Natural killer cell (primary cell): ENCODE measurements at regions not wholly inside any gene's neighbourhood (a gene's known extent, or its start where the extent isn't known, plus 50 kb on each side); places are given as distances from the start of the nearest gene placed in this dataset.
"Not testable (repeated sequence)": the region's sequence is repeated elsewhere in the genome, so short reads cannot be mapped to it uniquely, and the experiment has no call there.

Source experiments
- ATAC-seq, 3 donors: fragments of 150-1000 bp in 2 of 3; fragments of 200-7000 bp in 1 of 3; cut with Tn5 transposase; 1 replicate in 1 of 3; 2 replicates in 2 of 3; pipeline ENCODE4 v1.10.0; 2021; ENCODE audit warnings: mild to moderate bottlenecking in 2 of 3, moderate library complexity in 2 of 3
- DNase-seq, 2 donors: peaks; one replicate each; pipeline versions ENCODE4 v3.0.0 to v3.0.0-alpha.2; 2013 to 2021; ENCODE audit warnings: mixed read lengths in 1 of 2
- H3K27ac ChIP-seq: one replicate; pipeline ENCODE4 v1.5.1; 2013; ENCODE audit warnings: mild to moderate bottlenecking, low read length
- H3K27me3 ChIP-seq: one replicate; pipeline ENCODE4 v1.6.1; 2013; ENCODE audit warnings: low read length; ENCODE audit not compliant: control insufficient read depth, insufficient read depth
- H3K36me3 ChIP-seq: one replicate; pipeline ENCODE4 v1.6.1; 2013; ENCODE audit warnings: low read length; ENCODE audit not compliant: control insufficient read depth, insufficient read depth
- H3K4me1 ChIP-seq: one replicate; pipeline ENCODE4 v1.6.1; 2013; ENCODE audit warnings: low read length; ENCODE audit not compliant: control insufficient read depth, insufficient read depth
- H3K4me3 ChIP-seq: one replicate; pipeline ENCODE4 v1.5.1; 2013; ENCODE audit warnings: low read length
- H3K9me3 ChIP-seq: one replicate; pipeline ENCODE4 v1.6.1; 2013; ENCODE audit warnings: low read length; ENCODE audit not compliant: control insufficient read depth, insufficient read depth
- H3K27ac Mint-ChIP-seq, 2 donors: one replicate each; pipeline ENCODE4 v1.8.0; 2022; ENCODE audit warnings: mild to moderate bottlenecking in 2 of 2, mixed read lengths in 2 of 2, moderate library complexity in 1 of 2
- H3K27me3 Mint-ChIP-seq, 2 donors: one replicate each; pipeline ENCODE4 v1.8.0; 2022; ENCODE audit warnings: low read depth in 2 of 2, mixed read lengths in 2 of 2
- H3K36me3 Mint-ChIP-seq: one replicate; pipeline ENCODE4 v1.8.0; 2022; ENCODE audit warnings: mixed read lengths
- H3K4me1 Mint-ChIP-seq, 2 donors: one replicate each; pipeline ENCODE4 v1.8.0; 2022; ENCODE audit warnings: mixed read lengths in 2 of 2
- H3K4me3 Mint-ChIP-seq: one replicate; pipeline ENCODE4 v1.8.0; 2022; ENCODE audit warnings: mild to moderate bottlenecking, moderate library complexity, mixed read lengths
- H3K9me3 Mint-ChIP-seq, 2 donors: one replicate each; pipeline ENCODE4 v1.8.0; 2022; ENCODE audit warnings: mixed read lengths in 2 of 2
- WGBS: methylation state at CpG from one replicate; pipeline ENCODE4 v1.1.7; 2013; ENCODE audit warnings: missing lambda C conversion rate; ENCODE audit not compliant: insufficient coverage; 5-methylcytosine and 5-hydroxymethylcytosine counted together
- intact Hi-C: fragments of 100-400 bp; cut with micrococcal nuclease; formaldehyde crosslinking; loops from one replicate; pipeline ENCODE4 v1.14.2; 2022
- TF ChIP-seq, protein P1 (sequence below): fragments of 200-600 bp; IDR thresholded peaks from one replicate; pipeline ENCODE4 v1.8.0; 2022; ENCODE audit warnings: antibody characterized with exemption

DNA sequence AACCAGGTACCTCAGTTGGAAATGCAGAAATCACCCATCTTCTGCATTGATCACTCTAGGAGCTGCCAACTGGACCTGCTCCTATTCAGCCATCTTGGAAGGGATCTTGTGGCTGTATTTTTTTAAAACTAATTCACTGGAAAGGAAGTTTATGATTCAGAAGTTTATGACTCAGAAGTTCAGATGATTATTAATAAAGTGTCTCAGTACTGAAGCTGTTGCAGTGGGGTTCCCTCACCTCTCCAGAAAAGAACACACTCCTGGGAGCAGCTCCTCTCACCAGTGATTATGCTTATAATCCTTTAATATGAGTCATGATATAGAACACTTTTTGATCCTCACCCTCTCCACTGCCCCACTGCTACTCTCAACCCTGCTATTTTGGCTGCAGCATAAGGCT is 291.2 kb upstream of the HS3ST5 start:
- intact Hi-C loops, result no loop called here
- Histone ChIP-seq H3K4me3 (no peak overlapping the region), H3K27me3 (no peaks in the 10 kb centered on the region), H3K36me3 (no peaks in the 10 kb centered on the region), H3K9me3 (peaks cover 10% of the 10 kb centered on the region), H3K4me1 (no peaks in the 10 kb centered on the region), H3K27ac (no peak overlapping the region)
- no peak for DNase-seq
- no peaks in the 10 kb centered on the region for H3K27me3 Mint-ChIP-seq
- peaks cover 16 to 24% of the 10 kb centered on the region in 2 donors for H3K9me3 Mint-ChIP-seq
- H3K36me3 Mint-ChIP-seq, result peaks cover 11% of the 10 kb centered on the region
- no peaks in the 10 kb centered on the region for H3K4me1 Mint-ChIP-seq
- TF ChIP-seq, protein P1, sequence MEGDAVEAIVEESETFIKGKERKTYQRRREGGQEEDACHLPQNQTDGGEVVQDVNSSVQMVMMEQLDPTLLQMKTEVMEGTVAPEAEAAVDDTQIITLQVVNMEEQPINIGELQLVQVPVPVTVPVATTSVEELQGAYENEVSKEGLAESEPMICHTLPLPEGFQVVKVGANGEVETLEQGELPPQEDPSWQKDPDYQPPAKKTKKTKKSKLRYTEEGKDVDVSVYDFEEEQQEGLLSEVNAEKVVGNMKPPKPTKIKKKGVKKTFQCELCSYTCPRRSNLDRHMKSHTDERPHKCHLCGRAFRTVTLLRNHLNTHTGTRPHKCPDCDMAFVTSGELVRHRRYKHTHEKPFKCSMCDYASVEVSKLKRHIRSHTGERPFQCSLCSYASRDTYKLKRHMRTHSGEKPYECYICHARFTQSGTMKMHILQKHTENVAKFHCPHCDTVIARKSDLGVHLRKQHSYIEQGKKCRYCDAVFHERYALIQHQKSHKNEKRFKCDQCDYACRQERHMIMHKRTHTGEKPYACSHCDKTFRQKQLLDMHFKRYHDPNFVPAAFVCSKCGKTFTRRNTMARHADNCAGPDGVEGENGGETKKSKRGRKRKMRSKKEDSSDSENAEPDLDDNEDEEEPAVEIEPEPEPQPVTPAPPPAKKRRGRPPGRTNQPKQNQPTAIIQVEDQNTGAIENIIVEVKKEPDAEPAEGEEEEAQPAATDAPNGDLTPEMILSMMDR, result no peak
- no peak for ATAC-seq
- H3K4me3 Mint-ChIP-seq, result no peak overlapping the region
- H3K27ac Mint-ChIP-seq, result no peak overlapping the region

DNA sequence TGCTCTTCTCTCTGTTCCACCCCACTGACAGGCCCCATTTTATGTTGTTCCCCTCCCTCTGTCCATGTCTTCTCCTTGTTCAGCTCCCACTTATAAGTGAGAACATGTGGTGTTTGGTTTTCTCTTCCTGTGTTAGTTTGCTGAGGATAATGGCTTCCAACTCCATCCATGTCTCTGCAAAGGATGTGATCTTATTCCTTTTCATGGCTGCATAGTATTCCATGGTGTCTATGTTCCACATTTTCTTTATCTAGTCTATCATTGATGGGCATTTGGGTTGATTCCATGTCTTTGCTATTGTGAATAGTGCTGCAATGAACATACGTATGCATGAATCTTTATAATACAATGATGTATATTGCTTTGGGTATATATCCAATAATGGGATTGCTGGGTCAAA is 283.4 kb upstream of the HS3ST5 start:
- 100% methylated on average over 1 of the region's 1 CpG for WGBS

DNA sequence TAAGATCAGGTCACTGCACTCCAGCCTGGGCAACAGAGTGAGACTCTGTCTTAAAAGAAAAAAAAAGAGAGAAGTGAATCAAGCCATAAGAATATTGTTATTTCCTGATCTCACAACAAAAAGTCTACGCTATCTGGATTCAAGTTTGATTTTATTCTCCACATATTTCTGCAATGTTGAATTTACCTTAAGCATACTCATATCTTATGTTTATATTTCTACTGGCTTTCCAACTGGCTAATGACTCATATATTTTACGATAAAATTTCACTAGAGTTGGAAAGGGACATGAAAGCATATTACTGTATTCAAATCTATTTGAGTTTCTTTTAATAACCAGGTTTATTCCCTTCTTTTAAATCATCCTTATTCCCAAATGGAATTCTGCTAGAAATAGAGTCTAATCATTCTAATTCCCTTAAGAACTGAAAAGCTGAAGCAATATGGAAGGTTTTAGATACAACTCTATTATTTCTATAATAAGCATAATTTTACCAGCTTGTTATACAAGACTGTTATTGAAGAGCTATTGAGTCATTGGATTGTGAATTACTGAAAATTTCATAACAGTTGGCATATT is 276.9 kb upstream of the HS3ST5 start:
- H3K36me3 ChIP-seq, result no peaks in the 10 kb centered on the region
- DNase-seq, result no peak
- Mint-ChIP-seq H3K4me3 (no peak overlapping the region), H3K4me1 (no peaks in the 10 kb centered on the region), H3K27me3 (no peaks in the 10 kb centered on the region), H3K9me3 (peaks cover 6 to 16% of the 10 kb centered on the region in 2 donors), H3K36me3 (no peaks in the 10 kb centered on the region), H3K27ac (no peak overlapping the region)
- intact Hi-C loops, result no loop called here
- no peaks in the 10 kb centered on the region for H3K9me3 ChIP-seq
- H3K27ac ChIP-seq, result no peak overlapping the region
- TF ChIP-seq, protein P1, result no peak
- no CpG with 5 or more reads among the region's 2 CpGs for WGBS
- no peaks in the 10 kb centered on the region for H3K27me3 ChIP-seq
- H3K4me1 ChIP-seq, result no peaks in the 10 kb centered on the region
- ATAC-seq, result no peak
- H3K4me3 ChIP-seq, result no peak overlapping the region

More for the DNA sequence above, 283.4 kb upstream of the HS3ST5 start:
- H3K27ac ChIP-seq, H3K4me1 Mint-ChIP-seq, H3K4me3 ChIP-seq, H3K36me3 Mint-ChIP-seq, H3K27ac Mint-ChIP-seq, DNase-seq, ATAC-seq, H3K27me3 Mint-ChIP-seq, intact Hi-C loops, H3K36me3 ChIP-seq, H3K9me3 ChIP-seq, H3K27me3 ChIP-seq, H3K4me3 Mint-ChIP-seq, H3K4me1 ChIP-seq: not testable (repeated sequence)
- H3K9me3 Mint-ChIP-seq, result peaks cover 14 to 24% of the 10 kb centered on the region in 2 donors

DNA sequence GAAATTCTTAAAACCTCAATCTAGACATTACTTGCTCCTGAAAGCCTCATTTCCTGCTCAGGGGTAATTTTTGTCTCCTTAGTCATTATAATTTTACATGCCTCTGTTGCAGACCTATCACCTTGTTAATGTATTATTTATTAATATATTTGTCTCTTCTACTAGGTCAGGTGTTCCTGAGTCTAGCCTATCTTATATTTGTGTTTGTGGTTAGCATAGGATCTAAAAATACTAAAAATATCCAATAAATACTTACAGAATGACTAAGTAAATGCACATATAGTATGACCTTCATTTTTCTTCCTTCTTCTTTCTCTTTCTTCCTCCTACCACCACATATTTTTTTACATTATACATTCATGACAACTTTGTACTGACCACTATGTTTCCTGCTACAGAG is 268.9 kb upstream of the HS3ST5 start:
- TF ChIP-seq, protein P1, result no peak
- no peaks in the 10 kb centered on the region for H3K36me3 Mint-ChIP-seq
- H3K27ac Mint-ChIP-seq, result no peak overlapping the region
- no peak for DNase-seq
- Histone ChIP-seq H3K27ac (no peak overlapping the region), H3K4me3 (no peak overlapping the region), H3K4me1 (no peaks in the 10 kb centered on the region), H3K27me3 (no peaks in the 10 kb centered on the region), H3K9me3 (no peaks in the 10 kb centered on the region), H3K36me3 (no peaks in the 10 kb centered on the region)
- H3K4me3 Mint-ChIP-seq, result no peak overlapping the region
- H3K27me3 Mint-ChIP-seq, result no peaks in the 10 kb centered on the region
- ATAC-seq, result no peak
- H3K4me1 Mint-ChIP-seq, result no peaks in the 10 kb centered on the region
- intact Hi-C loops, result no loop called here
- H3K9me3 Mint-ChIP-seq, result peaks cover 9 to 11% of the 10 kb centered on the region in 2 donors
